ENCODE measurements at regions not wholly inside any gene's neighbourhood (a gene's known extent, or its start where the extent isn't known, plus 50 kb on each side); places are given as distances from the start of the nearest gene placed in this dataset.

DNA sequence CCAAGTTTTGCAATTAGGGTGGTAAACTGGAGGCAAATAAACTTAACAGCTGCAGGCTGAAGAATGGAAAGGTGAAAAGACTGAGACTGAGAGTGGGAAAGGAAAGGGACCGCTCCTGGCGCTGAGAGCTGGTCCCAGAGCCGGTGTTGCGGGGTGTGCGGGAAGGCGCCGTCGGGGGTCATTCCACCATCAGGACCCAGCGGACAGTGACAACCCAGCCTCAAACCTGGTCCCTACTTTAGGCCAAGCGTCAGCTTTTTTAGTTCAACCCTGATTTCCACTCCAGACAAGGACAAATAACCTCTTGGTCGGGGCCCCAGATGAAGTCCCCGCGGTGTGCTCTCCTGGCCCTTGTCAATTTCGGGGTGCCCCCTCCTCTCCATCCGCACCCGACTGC, 145.8 kb upstream of the ETS2 start:
- no peak for DNase-seq (ENCODE audit: low read depth)

DNA sequence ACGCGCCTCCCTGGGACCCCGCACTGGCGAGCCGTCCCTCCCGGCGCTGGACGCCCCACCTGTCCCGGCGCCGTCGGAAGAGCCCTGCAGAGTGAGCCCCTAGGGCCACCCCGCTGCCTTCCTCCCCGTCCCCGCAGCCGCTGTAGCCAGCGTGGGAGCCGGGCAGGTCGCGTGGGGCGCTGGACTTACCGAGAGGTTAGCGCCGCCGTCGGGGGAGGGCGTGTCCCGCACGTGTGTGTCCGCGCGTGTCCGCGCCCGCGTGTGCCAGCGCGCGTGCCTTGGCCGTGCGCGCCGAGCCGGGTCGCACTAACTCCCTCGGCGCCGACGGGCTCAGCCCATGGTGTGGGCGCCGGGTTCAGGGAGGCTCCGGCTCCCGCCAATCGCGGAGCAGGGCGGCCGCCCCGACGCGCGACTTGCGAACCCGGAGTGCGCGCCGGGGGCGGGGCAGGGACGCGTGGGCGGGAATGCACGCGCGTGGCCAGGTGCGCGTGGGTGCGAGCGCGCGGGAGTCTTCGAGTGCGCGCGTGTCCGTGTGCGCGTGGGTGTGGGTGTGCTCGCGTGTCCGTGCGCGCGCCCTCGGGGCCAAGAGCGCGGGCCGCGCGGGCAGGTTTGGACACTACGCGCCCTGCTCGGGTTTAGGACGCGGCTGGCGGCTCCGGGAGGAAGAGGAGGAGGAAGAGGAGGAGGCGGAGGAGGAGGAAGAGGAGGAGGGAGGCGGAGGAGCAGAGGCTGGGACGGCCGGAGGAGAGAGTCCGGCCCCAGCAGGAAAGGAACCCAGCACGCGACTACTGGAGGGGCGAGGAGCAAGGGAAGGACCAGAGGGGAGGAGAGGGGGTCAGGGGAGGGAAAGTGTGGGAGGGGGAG, 145.2 kb upstream of the ETS2 start:
- DNase-seq (ENCODE audit: low read depth): no peak

DNA sequence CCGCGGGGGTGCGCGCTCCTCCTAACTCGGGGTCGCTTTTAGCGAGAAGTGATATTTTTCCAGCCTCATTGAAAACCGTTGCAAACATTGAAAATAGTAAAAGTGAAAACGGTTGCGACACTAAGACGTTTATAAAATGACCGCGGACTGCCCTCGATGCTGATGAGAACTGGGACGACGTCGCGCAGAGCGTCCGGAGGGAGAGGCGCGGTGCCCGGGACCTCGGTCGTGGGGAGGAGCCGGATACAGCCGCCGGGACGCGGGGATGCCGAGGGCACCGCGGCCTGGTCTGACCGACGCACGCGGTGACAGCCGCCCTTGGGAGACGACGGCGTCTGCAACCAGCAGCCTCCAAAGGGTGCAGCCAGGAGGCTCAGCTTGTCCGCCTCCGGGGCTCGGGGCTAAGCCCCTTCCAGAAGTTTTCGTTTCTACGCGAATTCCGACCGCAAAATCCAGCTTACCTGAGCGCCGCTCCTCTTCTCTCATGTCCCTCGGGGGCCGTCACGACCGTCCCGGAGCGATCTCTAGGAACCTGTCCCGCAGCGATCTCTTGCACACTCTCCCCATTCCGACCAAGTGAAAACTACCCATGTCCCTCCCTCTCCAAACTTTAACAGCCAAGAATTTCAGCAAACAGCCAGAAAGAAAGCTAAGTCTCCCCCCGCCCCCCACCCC, 144.4 kb upstream of the ETS2 start:
- DNase-seq (ENCODE audit: low read depth): no peak

DNA sequence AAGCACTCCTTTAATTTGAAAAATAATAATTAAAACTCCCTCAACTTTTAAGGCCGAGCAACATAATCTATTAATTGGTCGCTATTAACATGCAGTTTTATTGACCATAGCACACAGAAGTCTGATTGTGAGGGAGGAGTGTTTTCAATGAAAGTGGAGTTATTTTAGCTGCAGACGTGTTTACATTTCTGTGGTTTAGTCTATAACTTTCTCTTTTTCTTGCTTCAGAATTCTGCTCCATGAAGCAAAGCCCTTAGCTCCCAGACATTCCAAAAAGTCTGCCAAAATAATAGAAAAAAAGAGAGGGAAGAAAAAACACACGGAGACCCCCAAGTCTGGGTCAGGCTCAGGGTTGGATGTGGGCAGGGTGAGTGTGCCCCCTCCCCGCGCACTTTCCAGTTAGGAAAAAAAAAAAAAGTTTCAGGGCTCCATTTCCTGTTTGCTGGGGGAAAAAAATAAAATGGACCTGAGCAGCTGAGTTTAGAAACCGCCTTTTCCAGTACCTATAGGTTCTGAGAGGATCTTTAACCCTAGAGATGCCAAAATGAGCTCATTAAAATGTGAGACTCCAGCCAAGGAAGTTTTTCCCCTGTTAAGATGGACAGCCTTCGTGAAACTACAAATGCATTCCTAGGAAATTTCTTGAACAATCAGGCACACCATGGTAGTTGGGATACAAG, 143.7 kb upstream of the ETS2 start:
- no peak for DNase-seq (ENCODE audit: low read depth)

DNA sequence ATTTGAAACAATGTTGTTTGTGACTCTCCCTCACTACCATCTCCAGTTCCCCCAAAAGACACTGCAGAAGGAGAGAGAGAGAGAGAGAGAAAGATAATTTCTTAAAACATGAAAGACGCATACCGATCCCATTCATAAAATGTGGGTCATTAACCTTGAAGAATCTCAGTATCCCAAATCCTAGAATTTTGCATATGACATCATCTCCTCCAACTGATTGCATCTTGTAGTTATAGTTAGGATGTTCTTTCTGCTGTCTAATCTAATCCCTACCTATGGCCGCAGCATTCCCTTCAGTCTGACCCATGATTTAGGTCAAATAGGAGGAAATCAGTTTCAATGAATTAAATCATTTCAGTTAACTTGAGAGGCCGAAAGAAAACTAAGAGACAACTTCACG, 142.4 kb upstream of the ETS2 start:
- DNase-seq (ENCODE audit: low read depth): no peak

DNA sequence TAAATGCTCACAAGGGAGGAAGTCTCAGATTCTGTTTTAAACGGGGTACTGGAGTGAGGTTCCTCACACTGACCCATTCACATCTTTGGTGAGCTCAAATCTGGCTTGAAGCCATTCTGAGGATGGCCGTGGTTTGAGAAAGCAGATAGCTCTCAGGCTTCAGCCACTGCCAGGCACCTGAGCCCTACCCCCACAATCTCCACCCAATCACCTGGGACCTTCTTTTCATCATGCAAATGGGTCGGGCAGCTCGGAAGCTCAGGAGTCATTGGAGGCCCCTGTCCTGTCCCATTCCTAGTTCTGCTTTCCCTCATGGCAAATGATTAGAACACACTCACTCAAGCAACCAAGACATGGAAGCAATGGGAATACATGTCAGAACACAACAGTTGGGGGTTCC, 141.4 kb upstream of the ETS2 start:
- DNase-seq (ENCODE audit: low read depth): no peak

DNA sequence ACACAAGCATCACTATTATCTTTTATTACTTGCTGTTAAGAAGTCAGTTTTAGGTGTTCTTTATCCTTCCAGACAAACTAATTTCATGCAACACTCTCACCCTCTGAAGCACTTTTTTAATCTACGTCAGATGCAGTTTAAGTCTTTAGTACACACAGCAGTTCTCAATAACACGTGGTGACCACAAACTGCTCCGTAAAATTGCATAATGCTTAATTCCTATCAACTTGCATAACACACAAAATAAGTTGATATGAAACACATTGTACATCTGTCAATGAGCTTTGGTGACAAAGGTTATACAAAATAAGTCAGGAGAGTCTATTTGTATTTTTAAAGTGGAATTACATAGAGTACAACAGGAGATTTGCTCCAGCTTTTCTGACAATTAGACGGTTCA, 140.9 kb upstream of the ETS2 start:
- no peak for DNase-seq (ENCODE audit: low read depth)

DNA sequence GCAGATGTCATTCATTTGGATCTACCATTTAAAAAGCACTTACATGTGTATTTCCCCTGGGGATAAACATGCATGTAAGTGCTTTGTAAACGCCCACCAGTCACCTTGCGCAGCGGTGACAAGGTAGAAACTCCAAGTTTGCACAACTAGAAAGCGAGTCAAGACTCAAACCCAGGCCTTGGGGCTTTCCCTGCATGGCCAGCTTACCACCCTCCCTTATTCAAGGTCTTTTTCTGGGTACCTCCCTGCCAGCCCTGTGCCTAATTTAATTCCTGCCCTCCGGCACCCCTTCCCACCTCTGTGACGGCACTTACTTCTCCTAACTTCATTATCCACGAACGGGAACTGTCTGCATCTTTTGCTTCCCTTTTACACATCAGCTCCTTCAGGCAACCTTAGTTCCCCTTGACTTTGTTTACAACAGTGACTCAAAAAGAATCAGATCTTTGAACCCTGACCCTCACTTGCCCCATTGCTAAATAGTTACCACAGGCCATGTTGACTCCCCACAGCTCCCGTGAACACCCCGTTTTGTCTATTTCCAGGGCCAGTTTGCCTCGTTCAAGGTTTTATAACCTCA, 138.3 kb upstream of the ETS2 start:
- no peak for DNase-seq (ENCODE audit: low read depth)

DNA sequence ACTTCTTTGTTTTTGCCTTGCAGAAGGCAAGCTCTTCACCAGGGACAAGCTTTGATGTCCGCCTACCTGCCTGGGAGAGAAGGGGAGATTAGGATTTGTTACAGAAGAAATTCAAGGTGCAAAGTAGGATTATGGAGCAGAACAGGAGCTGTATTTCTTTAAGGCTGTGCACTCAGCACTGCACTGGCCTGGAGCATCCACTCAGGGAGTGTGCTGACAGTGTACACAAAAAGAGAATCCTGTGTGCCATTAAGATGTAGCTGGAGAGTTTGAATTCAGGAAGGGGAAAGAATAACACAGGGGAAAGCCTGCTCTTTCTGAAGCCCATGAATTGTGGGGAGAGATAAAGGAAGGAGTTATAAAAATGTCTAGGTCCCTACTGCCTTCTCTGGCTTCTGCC, 137.7 kb upstream of the ETS2 start:
- no peak for DNase-seq (ENCODE audit: low read depth)

DNA sequence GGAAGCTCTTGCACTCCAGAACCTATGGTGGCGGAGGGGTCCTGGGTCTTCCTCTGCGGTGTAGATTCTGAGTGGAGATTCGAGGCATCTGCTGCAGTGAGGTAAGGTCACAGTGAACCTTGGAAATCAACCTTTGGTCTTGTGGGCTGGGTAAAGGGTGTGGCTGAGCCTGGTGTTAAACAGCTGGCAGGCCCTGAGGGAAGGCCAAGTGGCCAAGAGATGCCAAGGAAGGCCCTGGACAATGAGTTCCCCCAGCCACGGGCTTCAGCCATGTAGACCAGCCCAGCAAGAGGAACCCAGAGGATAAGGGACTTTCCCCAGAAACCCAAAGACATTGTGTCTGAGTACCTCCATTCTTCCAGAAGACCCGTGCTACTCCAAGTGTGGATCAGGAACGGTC, 137.2 kb upstream of the ETS2 start:
- DNase-seq (ENCODE audit: low read depth): no peak

DNA sequence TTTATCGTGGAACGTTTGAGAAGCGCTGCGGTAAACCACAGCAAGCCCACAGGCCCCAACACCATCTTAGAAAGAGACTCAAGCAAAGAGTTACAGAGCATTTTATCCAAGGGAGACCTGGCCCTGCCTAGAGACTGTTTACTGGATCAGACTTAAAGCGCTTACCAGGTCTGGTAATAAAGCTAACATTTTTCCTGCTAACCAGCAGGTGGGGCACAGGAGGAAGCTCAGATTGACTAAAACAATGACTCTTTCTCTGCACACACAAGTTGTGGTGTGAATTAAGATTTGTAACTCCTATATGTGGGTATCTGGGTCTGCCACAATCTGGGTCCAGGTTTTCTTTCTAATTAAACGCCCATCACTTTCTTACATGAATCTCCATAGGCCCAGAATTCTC, 136.5 kb upstream of the ETS2 start:
- no peak for DNase-seq (ENCODE audit: low read depth)

DNA sequence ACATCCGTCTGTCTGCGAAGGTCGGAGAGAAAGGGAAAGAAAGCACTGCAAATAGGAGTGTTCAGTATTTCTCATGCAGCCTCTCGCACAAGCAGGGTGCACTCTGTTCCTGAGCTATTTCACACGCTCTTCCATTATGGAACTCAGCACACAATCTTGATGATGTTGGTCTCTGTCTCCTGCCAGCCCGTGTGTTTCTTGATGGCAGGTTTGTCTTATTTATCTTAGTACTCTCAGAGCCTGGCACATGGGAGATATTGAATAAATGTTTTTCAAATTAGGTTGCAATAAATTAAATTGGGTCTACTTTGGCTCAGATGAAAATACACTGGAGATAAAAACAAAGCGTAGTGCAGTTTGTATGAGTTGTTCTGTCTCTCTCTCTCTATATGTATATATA, 134.9 kb upstream of the ETS2 start:
- DNase-seq (ENCODE audit: low read depth): no peak

DNA sequence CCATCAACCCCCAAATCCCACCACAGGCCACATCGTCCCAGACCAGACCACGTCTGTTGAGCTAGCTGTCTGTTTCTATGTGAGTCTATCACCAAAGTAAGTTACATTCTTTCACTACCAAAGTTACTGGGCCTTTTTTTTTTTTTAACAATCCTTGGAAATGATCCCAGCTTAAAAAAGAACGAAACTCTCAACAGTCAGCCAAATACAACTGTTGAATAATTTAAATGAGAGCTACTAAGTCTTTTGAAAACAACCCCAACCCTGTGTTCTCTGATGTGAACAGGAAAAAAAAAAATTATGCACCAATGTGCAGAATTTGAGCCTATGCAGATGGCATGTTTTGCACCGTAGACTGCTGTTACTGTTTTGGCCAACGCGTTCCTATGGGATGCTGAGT, 134.0 kb upstream of the ETS2 start:
- DNase-seq (ENCODE audit: low read depth): no peak

DNA sequence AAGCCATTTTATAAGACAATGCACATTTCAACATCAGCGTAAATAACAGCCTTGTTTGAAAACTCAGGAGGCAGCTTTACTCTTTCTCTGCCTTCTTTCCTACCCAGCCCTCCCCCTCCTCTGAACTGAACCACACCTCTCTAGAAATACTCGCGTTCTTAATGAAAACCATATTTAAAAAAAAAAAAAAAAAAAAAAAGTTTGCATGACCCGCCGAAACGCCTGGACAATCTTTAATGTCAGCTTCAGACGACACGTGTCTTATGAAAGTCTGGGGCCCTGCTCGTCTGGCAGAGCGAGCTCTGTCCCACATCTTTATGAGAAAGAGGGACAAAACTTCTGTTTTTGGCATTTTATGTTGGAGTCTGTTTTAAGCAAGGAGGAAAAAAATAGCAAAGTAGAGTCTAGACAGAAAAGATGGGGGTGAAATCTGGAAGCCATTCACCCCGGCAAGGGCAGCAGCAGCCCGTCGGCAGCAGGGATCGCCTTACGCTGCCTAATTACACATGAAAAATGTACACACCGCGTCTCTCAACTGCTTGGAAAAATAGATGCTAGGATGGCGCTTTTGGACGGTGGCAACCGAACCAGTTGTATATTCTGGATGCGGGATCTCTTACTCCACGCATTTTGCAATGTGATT, 130.4 kb upstream of the ETS2 start:
- no peak for DNase-seq (ENCODE audit: low read depth)

DNA sequence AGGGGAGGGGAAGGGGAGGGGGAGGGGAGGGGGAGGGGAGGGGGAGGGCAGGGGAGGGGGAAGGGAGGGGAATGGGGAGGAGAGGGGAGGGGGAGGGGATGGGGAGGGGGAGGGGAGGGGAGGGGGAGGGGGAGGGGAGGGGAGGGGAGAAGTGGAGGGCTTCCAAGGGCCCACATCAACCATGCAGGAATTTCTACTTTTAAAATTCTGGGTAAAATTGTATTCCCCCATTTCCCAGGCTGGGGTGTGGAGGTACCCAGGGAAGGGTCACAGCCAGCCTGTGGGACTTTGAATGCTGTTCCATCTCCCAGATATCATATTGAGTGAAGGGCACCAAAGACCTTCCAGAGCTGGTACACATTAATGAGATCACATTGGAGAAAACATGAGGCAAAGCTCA, 126.9 kb upstream of the ETS2 start:
- DNase-seq (ENCODE audit: low read depth): no peak

DNA sequence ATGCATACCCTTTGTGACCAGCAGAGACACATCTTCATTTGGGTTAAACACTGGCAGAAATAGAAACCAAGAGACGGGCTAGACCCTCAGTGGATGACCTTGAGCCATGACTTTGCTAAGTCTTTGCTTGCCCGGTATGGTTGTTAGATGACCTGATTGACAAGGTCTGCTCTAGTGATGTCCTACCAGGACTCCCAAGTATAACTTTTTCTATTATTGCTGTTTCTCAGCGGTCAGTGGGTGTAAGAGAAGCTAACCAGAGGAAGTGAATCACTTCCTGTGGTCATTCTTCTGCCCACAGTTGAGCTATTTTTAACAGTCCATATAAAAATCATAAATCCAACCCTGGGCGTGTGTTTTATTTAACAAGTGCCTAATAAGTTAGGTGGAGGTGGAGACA, 126.2 kb upstream of the ETS2 start:
- DNase-seq (ENCODE audit: low read depth): peak; percentile 39

DNA sequence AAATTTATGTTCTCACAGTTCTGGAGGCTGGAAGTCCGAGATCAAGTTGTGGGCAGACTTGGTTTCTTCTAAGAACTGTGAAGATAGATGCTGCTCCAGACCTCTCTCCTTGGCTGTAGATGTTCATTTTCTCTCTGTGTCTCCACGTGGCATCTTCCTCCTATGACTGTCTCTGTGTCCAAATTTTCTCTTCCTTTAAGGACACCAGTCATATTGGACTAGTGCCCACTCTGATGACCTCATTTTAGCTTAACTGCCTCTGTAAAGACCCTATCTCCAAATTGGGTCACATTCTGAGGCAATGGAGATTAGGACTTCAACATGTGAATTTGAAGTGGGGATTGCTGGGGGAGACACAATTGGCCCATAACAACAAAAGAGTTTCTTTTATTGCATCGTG, 125.3 kb upstream of the ETS2 start:
- DNase-seq (ENCODE audit: low read depth): no peak

DNA sequence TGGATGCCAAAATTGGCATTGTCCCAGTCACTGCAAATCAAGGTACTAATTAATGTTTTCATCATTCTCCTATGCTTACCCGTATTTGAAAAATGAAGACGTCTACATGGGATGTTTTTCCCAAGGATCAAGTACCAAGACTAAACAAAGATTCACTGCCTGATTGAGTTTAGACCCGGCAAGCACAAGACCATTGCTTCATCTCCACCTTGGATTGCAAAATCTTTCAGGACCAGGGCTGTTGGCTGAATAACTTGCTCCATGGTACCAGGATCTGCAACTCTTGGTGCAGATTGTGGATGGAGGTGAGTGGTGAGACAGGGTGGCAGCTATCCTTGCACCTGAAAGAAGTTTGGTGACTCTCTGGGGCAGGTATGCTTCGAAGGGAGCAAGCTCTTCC, 122.5 kb upstream of the ETS2 start:
- DNase-seq (ENCODE audit: low read depth): no peak

DNA sequence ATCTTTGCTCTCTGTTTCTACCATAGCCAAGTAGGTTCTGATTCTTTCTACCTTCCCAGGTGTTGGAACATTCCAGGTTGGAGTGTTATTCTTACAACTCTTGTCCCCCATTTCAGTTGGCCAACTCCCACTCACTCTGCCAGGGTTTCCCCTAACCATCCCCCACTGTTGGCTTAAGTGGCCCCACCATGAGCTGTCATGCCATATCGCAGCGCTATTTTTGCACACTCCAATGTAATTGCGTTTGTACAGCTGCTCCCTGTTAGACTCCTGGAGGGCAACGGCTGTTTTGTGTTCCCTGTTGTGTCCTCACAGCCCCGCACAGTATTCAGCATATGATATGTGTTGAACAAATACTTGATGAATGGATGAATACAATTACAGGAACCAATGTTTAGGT, 117.7 kb upstream of the ETS2 start:
- DNase-seq (ENCODE audit: low read depth): no peak

DNA sequence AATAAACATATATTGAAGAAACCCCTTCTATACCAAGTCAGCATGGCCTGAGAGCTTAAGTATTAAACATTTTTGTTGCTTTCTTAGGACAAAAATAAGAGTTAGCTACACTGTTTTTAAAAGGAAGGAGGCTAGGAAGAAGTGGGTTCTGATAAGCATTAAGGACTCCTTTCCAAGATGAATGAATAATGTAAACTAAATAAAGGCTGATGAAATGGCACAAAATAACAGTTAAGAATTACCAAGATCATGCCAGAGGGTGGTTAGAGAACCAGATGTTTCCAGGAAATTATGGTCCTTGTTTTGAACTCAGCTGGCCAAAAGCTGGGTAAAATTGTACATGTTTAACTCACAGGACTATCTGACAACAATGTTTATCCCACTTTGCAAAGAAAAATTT, 114.1 kb upstream of the ETS2 start:
- no peak for DNase-seq (ENCODE audit: low read depth)

DNA sequence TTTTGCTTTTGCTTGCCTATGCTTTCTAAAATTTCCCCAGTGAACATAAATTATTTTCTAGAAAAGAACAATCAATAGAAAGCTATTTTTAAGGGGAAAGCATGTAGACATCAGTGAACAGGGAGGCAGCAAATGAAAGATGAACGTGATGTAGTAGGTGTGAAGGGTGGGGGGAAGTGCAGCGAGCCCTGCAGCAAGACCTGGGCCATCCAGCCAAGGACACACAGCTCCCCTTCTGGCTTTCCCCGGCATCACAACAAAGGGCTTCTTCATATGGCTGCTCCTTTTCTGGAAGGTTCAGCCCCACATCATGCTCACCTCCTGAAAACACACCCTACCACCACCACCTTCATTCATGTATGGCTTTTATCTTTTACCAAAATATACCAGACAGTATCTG, 109.2 kb upstream of the ETS2 start:
- no peak for DNase-seq (ENCODE audit: low read depth)

DNA sequence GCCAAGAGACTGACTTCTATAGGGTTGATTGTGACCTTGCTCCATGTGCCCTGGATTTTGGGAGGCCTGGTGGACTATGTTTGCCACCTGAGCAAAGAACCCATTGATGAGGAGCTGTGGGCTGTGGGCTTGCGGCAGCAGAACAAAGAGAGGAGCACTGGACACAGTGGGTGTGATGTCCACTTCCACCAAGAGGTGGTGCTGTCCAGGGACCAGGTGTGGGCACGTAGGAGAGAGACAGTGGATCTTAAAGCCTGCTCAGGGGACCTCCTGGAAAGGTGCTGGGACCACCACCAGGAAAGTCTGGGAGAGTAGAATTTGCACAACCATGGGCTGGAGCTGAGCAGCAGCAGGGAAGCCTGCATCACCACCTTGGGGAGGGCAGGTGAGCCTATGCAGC, 106.7 kb upstream of the ETS2 start:
- DNase-seq (ENCODE audit: low read depth): no peak

DNA sequence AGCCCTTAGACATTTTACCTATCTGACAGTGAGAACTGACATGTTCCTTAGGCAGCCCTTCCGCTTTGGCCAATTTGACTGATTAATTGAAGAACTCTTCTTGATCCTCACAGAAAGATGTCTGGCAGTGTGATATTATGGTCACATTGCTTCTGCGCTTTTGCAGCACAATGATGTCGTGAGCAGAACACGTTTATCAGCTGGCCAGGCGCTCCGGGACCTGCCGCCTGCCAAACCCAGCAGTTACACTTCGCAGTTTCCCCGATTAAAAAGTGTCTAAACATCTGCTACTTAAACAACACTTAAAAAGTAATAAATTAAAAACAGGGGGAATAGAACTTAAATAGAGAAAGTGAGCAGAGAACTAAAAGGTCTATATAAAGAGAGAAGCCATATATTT, 103.5 kb upstream of the ETS2 start:
- no peak for DNase-seq (ENCODE audit: low read depth)
